HCT116 (cell line): ENCODE measurements at regions not wholly inside any gene's neighbourhood (a gene's known extent, or its start where the extent isn't known, plus 50 kb on each side); places are given as distances from the start of the nearest gene placed in this dataset.

Experiments used
- ATAC-seq: fragments of 200-7000 bp; cut with Tn5 transposase; 2 replicates; pipeline ENCODE4 v1.9.1; 2020; ENCODE audit warnings: mild to moderate bottlenecking, moderate library complexity
- BruUV-seq: library from RNA; stranded (reverse); fragments of 400-500 nt; replicated peaks from 2 replicates; lab custom pipeline; 2021; lab: Mats Ljungman, UMichigan
- CTCF ChIA-PET: fragments of 300-600 bp; sonication (Branson Sonifier 250); formaldehyde crosslinking; loops from one replicate; lab custom pipeline; 2021; ENCODE audit warnings: antibody characterized with exemption; lab: Charles Lee
- POLR2A ChIA-PET: fragments of 300-600, 350-600 bp; sonication (Branson Sonifier 250); formaldehyde crosslinking; loops from one replicate; lab custom pipeline; 2021; ENCODE audit warnings: antibody characterized with exemption; lab: Charles Lee
- RAD21 ChIA-PET, 2 experiments: fragments of 300-600 bp; sonication (Branson Sonifier 250); formaldehyde crosslinking; loops; one replicate each; lab custom pipeline; 2023; ENCODE audit warnings: low total read pairs in 2 of 2; ENCODE audit not compliant: uncharacterized antibody in 2 of 2, unreplicated experiment in 2 of 2, low non-redundant PET in 1 of 2; lab: Charles Lee
- DNase-seq: peaks from one replicate; pipeline ENCODE4 v3.0.0-alpha.2; 2010; ENCODE audit warnings: low read depth, low spot score
- H2AFZ ChIP-seq: fragments of 200-600 bp; shearing (Covaris generic), sonication (generic); 2 replicates; pipeline ENCODE4 v1.6.1; 2017; ENCODE audit warnings: low read depth, mixed run types, mixed read lengths, antibody characterized with exemption, low read length; ENCODE audit not compliant: poor library complexity, severe bottlenecking
- H3K27ac ChIP-seq: 2 replicates; pipeline ENCODE4 v1.5.1; 2012; ENCODE audit warnings: low read depth, low read length
- H3K27me3 ChIP-seq: fragments of 200-600 bp; sonication (generic); 2 replicates; pipeline ENCODE4 v1.6.1; 2016; ENCODE audit warnings: mixed run types, low read length, mixed read lengths; ENCODE audit not compliant: insufficient read depth
- H3K36me3 ChIP-seq, 2 experiments: fragments of 200-500 bp in 1 of 2; fragments of 200-600 bp in 1 of 2; sonication (Bioruptor generic) in 1 of 2; sonication (generic) in 1 of 2; 2 replicates each; pipeline versions ENCODE4 v1.5.1 to v1.6.1; 2014 to 2016; ENCODE audit warnings: low read length in 2 of 2, inconsistent platforms in 1 of 2, mixed read lengths in 1 of 2, mixed run types in 1 of 2; ENCODE audit not compliant: insufficient read depth in 2 of 2, control insufficient read depth in 1 of 2
- H3K4me1 ChIP-seq, 2 experiments: fragments of 200-600 bp in 1 of 2; sonication (generic) in 1 of 2; 2 replicates each; pipeline versions ENCODE4 v1.5.1 to v1.6.1; 2012 to 2017; ENCODE audit warnings: low read length in 2 of 2, inconsistent platforms in 1 of 2, mild to moderate bottlenecking in 1 of 2, mixed read lengths in 1 of 2, mixed run types in 1 of 2, moderate library complexity in 1 of 2; ENCODE audit not compliant: insufficient read depth in 2 of 2, control insufficient read depth in 1 of 2
- H3K4me2 ChIP-seq: fragments of 200-600 bp; sonication (generic); 2 replicates; pipeline ENCODE4 v1.6.1; 2017; ENCODE audit warnings: mixed run types, low read length, mixed read lengths
- H3K4me3 ChIP-seq, 2 experiments: fragments of 200-600 bp in 1 of 2; sonication (generic) in 1 of 2; replicated peaks in 1 of 2; 2 replicates each; pipeline ENCODE4 v1.5.1; 2011 to 2016; ENCODE audit warnings: low read length in 2 of 2, control low read depth in 1 of 2, low read depth in 1 of 2, mild to moderate bottlenecking in 1 of 2, mixed read lengths in 1 of 2, mixed run types in 1 of 2
- H3K79me2 ChIP-seq: fragments of 200-600 bp; sonication (generic); 2 replicates; pipeline ENCODE4 v1.6.1; 2017; ENCODE audit warnings: mild to moderate bottlenecking, mixed run types, low read length, moderate library complexity, mixed read lengths; ENCODE audit not compliant: insufficient read depth
- H3K9ac ChIP-seq: fragments of 200-600 bp; sonication (generic); 2 replicates; pipeline ENCODE4 v1.6.1; 2016; ENCODE audit warnings: low read length, mixed read lengths
- H3K9me2 ChIP-seq: fragments of 200-600 bp; sonication (generic), shearing (Covaris generic); 2 replicates; pipeline ENCODE4 v1.6.1; 2017; ENCODE audit warnings: mixed run types, mild to moderate bottlenecking, moderate library complexity; ENCODE audit not compliant: insufficient read depth
- H3K9me3 ChIP-seq, 2 experiments: fragments of 200-500 bp in 1 of 2; fragments of 200-600 bp in 1 of 2; sonication (Bioruptor generic) in 1 of 2; sonication (generic) in 1 of 2; 2 replicates each; pipeline ENCODE4 v1.6.1; 2014 to 2017; ENCODE audit warnings: low read length in 2 of 2, mixed read lengths in 2 of 2, inconsistent platforms in 1 of 2, low read depth in 1 of 2, mild to moderate bottlenecking in 1 of 2, mixed run types in 1 of 2, moderate library complexity in 1 of 2; ENCODE audit not compliant: control insufficient read depth in 1 of 2, insufficient read depth in 1 of 2
- H4K20me1 ChIP-seq: fragments of 200-600 bp; sonication (generic), shearing (Covaris generic); 2 replicates; pipeline ENCODE4 v1.6.1; 2017; ENCODE audit warnings: mixed run types, mild to moderate bottlenecking, moderate library complexity; ENCODE audit not compliant: insufficient read depth
- CEBPB ChIP-seq: IDR thresholded peaks from 2 replicates; pipeline ENCODE4 v1.6.1; 2012; ENCODE audit warnings: low read depth
- EGR1 ChIP-seq: IDR thresholded peaks from 2 replicates; pipeline ENCODE4 v1.6.1; 2012; ENCODE audit warnings: low read depth
- EZH2 ChIP-seq: fragments of 200-600 bp; sonication (generic); IDR thresholded peaks from 2 replicates; pipeline ENCODE4 v1.6.1; 2017; ENCODE audit warnings: antibody characterized with exemption, mixed run types
- EZH2phosphoT487 ChIP-seq: fragments of 200-600 bp; IDR thresholded peaks from 2 replicates; pipeline ENCODE4 v1.6.1; 2018; ENCODE audit warnings: antibody characterized with exemption, borderline replicate concordance
- FOSL1 ChIP-seq: IDR thresholded peaks from 2 replicates; pipeline ENCODE4 v1.6.1; 2012; ENCODE audit warnings: low read depth
- JUND ChIP-seq: IDR thresholded peaks from 2 replicates; pipeline ENCODE4 v1.6.1; 2012
- POLR2A ChIP-seq: IDR thresholded peaks from 2 replicates; pipeline ENCODE4 v1.7.0; 2011; ENCODE audit warnings: borderline replicate concordance; ENCODE audit not compliant: insufficient read depth, insufficient read length; ENCODE audit errors: extremely low read depth
- POLR2AphosphoS5 ChIP-seq: IDR thresholded peaks from 2 replicates; pipeline ENCODE4 v1.6.1; 2011; ENCODE audit warnings: mild to moderate bottlenecking, low read depth, low read length, moderate library complexity
- SRF ChIP-seq: IDR thresholded peaks from 2 replicates; pipeline ENCODE4 v1.6.1; 2012; ENCODE audit warnings: low read depth
- YY1 ChIP-seq: IDR thresholded peaks from 2 replicates; pipeline ENCODE4 v1.6.1; 2011; ENCODE audit warnings: low read length, low read depth, moderate library complexity, mild to moderate bottlenecking; ENCODE audit not compliant: insufficient replicate concordance; ENCODE audit errors: extremely low read depth
- ZNF274 ChIP-seq: fragments of 200-500 bp; sonication (Bioruptor generic); IDR thresholded peaks from 2 replicates; pipeline ENCODE4 v1.6.1; 2014; ENCODE audit warnings: mild to moderate bottlenecking, low read depth, low read length, inconsistent platforms
- intact Hi-C: fragments of 100-400 bp; cut with micrococcal nuclease; formaldehyde crosslinking; loops from 2 replicates; pipeline ENCODE4 v1.10.0; 2022
- TF ChIP-seq, protein P1 (sequence below): IDR thresholded peaks from 2 replicates; pipeline ENCODE4 v1.6.1; 2011; ENCODE audit warnings: mild to moderate bottlenecking, low read length, moderate library complexity; ENCODE audit not compliant: insufficient replicate concordance; ENCODE audit errors: extremely low read depth
- TF ChIP-seq, protein P2 (sequence below): IDR thresholded peaks from 2 replicates; pipeline ENCODE4 v1.6.1; 2012; ENCODE audit warnings: low read depth
- TF ChIP-seq, protein P3 (sequence below): IDR thresholded peaks from 2 replicates; pipeline ENCODE4 v1.6.1; 2012

DNA sequence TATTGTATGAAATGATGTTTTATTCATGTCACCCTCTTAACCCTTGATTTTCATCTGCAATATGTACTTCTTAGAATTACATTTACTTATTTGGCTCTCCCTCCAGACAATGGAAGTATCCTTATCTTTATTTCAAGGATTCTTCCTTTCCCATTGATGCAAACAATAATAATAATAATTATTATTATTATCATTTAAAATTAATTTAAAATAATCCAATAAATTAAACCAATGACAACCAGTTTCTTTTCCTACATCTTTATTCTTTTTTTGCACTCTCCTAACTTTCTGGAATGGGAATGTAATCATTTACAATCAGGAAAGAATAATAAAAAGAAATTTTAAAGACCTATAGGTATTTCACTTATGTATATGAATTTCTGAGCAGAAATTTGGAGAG, 504.4 kb downstream of the INHBA start:
- no peaks in the 10 kb centered on the region for H3K36me3 ChIP-seq
- H3K4me1 ChIP-seq: no peaks in the 10 kb centered on the region
- no peak for TF ChIP-seq EZH2
- TF ChIP-seq, protein P1, sequence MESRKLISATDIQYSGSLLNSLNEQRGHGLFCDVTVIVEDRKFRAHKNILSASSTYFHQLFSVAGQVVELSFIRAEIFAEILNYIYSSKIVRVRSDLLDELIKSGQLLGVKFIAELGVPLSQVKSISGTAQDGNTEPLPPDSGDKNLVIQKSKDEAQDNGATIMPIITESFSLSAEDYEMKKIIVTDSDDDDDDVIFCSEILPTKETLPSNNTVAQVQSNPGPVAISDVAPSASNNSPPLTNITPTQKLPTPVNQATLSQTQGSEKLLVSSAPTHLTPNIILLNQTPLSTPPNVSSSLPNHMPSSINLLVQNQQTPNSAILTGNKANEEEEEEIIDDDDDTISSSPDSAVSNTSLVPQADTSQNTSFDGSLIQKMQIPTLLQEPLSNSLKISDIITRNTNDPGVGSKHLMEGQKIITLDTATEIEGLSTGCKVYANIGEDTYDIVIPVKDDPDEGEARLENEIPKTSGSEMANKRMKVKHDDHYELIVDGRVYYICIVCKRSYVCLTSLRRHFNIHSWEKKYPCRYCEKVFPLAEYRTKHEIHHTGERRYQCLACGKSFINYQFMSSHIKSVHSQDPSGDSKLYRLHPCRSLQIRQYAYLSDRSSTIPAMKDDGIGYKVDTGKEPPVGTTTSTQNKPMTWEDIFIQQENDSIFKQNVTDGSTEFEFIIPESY: no peak
- BruUV-seq: no TSS peak
- no peak for ATAC-seq
- ChIA-PET RAD21 (no interaction called here), CTCF (no interaction called here), POLR2A (no interaction called here)
- no peak overlapping the region for H3K9ac ChIP-seq
- no peak overlapping the region for H3K27ac ChIP-seq
- no peak overlapping the region for H2AFZ ChIP-seq
- no peaks in the 10 kb centered on the region for H3K9me3 ChIP-seq
- no peaks in the 10 kb centered on the region for H3K27me3 ChIP-seq
- H3K79me2 ChIP-seq: no peaks in the 10 kb centered on the region
- H3K4me2 ChIP-seq: no peak overlapping the region
- DNase-seq: no peak
- H3K4me3 ChIP-seq: no peak overlapping the region
- intact Hi-C loops: no loop called here
- H4K20me1 ChIP-seq: no peaks in the 10 kb centered on the region
- no peaks in the 10 kb centered on the region for H3K9me2 ChIP-seq

DNA sequence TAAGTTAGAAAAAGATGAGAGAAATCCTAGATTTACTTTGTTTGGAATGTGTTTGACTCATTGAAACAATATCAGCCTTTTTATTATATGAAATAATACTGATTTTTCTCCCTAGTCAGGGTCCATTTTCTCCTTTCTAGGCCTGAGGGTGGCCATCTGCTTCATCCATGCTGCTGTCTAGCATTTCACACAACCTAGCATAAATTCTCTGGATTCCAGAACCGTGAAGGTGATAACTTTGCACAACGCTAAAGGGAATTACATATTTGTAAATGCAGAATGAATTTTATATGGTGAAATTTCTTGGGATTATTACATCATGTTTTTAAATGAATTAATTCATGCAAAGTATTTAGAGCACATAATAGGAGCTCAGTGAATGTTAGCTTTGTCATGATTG, 505.1 kb downstream of the INHBA start:
- DNase-seq (no peak), ATAC-seq (no peak)
- no peaks in the 10 kb centered on the region for H4K20me1 ChIP-seq
- ChIA-PET RAD21 (no interaction called here), CTCF (no interaction called here), POLR2A (no interaction called here)
- H3K9me3 ChIP-seq: no peaks in the 10 kb centered on the region
- H3K4me1 ChIP-seq: no peaks in the 10 kb centered on the region
- H3K27ac ChIP-seq: no peak overlapping the region
- H3K4me2 ChIP-seq: no peak overlapping the region
- H3K36me3 ChIP-seq: no peaks in the 10 kb centered on the region
- no peaks in the 10 kb centered on the region for H3K27me3 ChIP-seq
- no peaks in the 10 kb centered on the region for H3K9me2 ChIP-seq
- no peak overlapping the region for H3K4me3 ChIP-seq
- H3K9ac ChIP-seq: no peak overlapping the region
- no peak overlapping the region for H2AFZ ChIP-seq
- intact Hi-C loops: no loop called here
- BruUV-seq: no TSS peak
- H3K79me2 ChIP-seq: no peaks in the 10 kb centered on the region
- TF ChIP-seq SRF: no peak
- no peak for TF ChIP-seq EZH2phosphoT487
- no peak for TF ChIP-seq POLR2A
- TF ChIP-seq EGR1: no peak
- no peak for TF ChIP-seq ZNF274
- TF ChIP-seq CEBPB: no peak
- TF ChIP-seq, protein P2, sequence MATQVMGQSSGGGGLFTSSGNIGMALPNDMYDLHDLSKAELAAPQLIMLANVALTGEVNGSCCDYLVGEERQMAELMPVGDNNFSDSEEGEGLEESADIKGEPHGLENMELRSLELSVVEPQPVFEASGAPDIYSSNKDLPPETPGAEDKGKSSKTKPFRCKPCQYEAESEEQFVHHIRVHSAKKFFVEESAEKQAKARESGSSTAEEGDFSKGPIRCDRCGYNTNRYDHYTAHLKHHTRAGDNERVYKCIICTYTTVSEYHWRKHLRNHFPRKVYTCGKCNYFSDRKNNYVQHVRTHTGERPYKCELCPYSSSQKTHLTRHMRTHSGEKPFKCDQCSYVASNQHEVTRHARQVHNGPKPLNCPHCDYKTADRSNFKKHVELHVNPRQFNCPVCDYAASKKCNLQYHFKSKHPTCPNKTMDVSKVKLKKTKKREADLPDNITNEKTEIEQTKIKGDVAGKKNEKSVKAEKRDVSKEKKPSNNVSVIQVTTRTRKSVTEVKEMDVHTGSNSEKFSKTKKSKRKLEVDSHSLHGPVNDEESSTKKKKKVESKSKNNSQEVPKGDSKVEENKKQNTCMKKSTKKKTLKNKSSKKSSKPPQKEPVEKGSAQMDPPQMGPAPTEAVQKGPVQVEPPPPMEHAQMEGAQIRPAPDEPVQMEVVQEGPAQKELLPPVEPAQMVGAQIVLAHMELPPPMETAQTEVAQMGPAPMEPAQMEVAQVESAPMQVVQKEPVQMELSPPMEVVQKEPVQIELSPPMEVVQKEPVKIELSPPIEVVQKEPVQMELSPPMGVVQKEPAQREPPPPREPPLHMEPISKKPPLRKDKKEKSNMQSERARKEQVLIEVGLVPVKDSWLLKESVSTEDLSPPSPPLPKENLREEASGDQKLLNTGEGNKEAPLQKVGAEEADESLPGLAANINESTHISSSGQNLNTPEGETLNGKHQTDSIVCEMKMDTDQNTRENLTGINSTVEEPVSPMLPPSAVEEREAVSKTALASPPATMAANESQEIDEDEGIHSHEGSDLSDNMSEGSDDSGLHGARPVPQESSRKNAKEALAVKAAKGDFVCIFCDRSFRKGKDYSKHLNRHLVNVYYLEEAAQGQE: no peak
- TF ChIP-seq, protein P3, sequence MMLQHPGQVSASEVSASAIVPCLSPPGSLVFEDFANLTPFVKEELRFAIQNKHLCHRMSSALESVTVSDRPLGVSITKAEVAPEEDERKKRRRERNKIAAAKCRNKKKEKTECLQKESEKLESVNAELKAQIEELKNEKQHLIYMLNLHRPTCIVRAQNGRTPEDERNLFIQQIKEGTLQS: no peak
- TF ChIP-seq JUND: no peak
- TF ChIP-seq EZH2: no peak
- TF ChIP-seq FOSL1: no peak
- TF ChIP-seq POLR2AphosphoS5: no peak
- TF ChIP-seq, protein P1: no peak
- TF ChIP-seq YY1: no peak
